ENCODE measurements at regions not wholly inside any gene's neighbourhood (a gene's known extent, or its start where the extent isn't known, plus 50 kb on each side); places are given as distances from the start of the nearest gene placed in this dataset.

- TF ChIP-seq, protein P1, sequence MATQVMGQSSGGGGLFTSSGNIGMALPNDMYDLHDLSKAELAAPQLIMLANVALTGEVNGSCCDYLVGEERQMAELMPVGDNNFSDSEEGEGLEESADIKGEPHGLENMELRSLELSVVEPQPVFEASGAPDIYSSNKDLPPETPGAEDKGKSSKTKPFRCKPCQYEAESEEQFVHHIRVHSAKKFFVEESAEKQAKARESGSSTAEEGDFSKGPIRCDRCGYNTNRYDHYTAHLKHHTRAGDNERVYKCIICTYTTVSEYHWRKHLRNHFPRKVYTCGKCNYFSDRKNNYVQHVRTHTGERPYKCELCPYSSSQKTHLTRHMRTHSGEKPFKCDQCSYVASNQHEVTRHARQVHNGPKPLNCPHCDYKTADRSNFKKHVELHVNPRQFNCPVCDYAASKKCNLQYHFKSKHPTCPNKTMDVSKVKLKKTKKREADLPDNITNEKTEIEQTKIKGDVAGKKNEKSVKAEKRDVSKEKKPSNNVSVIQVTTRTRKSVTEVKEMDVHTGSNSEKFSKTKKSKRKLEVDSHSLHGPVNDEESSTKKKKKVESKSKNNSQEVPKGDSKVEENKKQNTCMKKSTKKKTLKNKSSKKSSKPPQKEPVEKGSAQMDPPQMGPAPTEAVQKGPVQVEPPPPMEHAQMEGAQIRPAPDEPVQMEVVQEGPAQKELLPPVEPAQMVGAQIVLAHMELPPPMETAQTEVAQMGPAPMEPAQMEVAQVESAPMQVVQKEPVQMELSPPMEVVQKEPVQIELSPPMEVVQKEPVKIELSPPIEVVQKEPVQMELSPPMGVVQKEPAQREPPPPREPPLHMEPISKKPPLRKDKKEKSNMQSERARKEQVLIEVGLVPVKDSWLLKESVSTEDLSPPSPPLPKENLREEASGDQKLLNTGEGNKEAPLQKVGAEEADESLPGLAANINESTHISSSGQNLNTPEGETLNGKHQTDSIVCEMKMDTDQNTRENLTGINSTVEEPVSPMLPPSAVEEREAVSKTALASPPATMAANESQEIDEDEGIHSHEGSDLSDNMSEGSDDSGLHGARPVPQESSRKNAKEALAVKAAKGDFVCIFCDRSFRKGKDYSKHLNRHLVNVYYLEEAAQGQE (IDR thresholded peaks at IDR 0.05): no peak
- no peak for TF ChIP-seq JUND (IDR thresholded peaks at IDR 0.05)
- no peak for TF ChIP-seq MAX (IDR thresholded peaks at IDR 0.05)
These were observed 242.0 kb downstream of the TBXT start (continued) for GRCh38 chr6:165925474-165926156.

- H3K36me3 ChIP-seq (ENCODE audit: control insufficient read depth in 4 of 4, insufficient read depth in 3 of 4, low read depth in 1 of 4, low read length in 3 of 4): no peaks in the 10 kb centered on the region
- no peaks in the 10 kb centered on the region for H3K4me1 ChIP-seq (ENCODE audit: control insufficient read depth in 4 of 4, insufficient read depth in 4 of 4, low read length in 3 of 4)
- WGBS: 82% methylated on average over 6 of the region's 6 CpGs
- TF ChIP-seq HNF4G (IDR thresholded peaks at IDR 0.05): no peak
- TF ChIP-seq JUND (IDR thresholded peaks at IDR 0.05): no peak
- TF ChIP-seq RAD21 (IDR thresholded peaks at IDR 0.05): no peak
- no peak for TF ChIP-seq FOXA2 (IDR thresholded peaks at IDR 0.05)
- TF ChIP-seq NR2F2 (IDR thresholded peaks at IDR 0.05): no peak
- TF ChIP-seq, protein P2, sequence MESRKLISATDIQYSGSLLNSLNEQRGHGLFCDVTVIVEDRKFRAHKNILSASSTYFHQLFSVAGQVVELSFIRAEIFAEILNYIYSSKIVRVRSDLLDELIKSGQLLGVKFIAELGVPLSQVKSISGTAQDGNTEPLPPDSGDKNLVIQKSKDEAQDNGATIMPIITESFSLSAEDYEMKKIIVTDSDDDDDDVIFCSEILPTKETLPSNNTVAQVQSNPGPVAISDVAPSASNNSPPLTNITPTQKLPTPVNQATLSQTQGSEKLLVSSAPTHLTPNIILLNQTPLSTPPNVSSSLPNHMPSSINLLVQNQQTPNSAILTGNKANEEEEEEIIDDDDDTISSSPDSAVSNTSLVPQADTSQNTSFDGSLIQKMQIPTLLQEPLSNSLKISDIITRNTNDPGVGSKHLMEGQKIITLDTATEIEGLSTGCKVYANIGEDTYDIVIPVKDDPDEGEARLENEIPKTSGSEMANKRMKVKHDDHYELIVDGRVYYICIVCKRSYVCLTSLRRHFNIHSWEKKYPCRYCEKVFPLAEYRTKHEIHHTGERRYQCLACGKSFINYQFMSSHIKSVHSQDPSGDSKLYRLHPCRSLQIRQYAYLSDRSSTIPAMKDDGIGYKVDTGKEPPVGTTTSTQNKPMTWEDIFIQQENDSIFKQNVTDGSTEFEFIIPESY (IDR thresholded peaks at IDR 0.05): no peak
- TF ChIP-seq FOXA1 (IDR thresholded peaks at IDR 0.05): no peak
- H3K27ac ChIP-seq (ENCODE audit: low read depth in 1 of 2, low read length in 2 of 2): no peak overlapping the region
- peaks cover 0 to 3% (median 0%) of the 10 kb centered on the region in 4 donors for H3K27me3 ChIP-seq (ENCODE audit: control insufficient read depth in 4 of 4, insufficient read depth in 4 of 4, low read length in 3 of 4)
- no peaks in the 10 kb centered on the region for H3K9me3 ChIP-seq (ENCODE audit: control insufficient read depth in 4 of 4, low read length in 3 of 4)
- no peak overlapping the region for H3K4me3 ChIP-seq (ENCODE audit: low read depth in 1 of 3, low read length in 3 of 3)
- no peak overlapping the region for H3K9ac ChIP-seq (ENCODE audit: low read depth in 1 of 2, low read length in 2 of 2)
- DNase-seq (ENCODE audit: low spot score): no peak
These were observed 245.3 kb downstream of the TBXT start for GRCh38 chr6:165922309-165922794.

- Histone ChIP-seq H3K27ac (ENCODE audit: low read depth in 1 of 2, low read length in 2 of 2) (no peak overlapping the region), H3K9ac (ENCODE audit: low read depth in 1 of 2, low read length in 2 of 2) (no peak overlapping the region), H3K4me3 (ENCODE audit: low read depth in 1 of 3, low read length in 3 of 3) (no peak overlapping the region), H3K27me3 (ENCODE audit: control insufficient read depth in 4 of 4, insufficient read depth in 4 of 4, low read length in 3 of 4) (peaks cover 0 to 3% (median 0%) of the 10 kb centered on the region in 4 donors), H3K36me3 (ENCODE audit: control insufficient read depth in 4 of 4, insufficient read depth in 3 of 4, low read depth in 1 of 4, low read length in 3 of 4) (no peaks in the 10 kb centered on the region), H3K9me3 (ENCODE audit: control insufficient read depth in 4 of 4, low read length in 3 of 4) (no peaks in the 10 kb centered on the region), H3K4me1 (ENCODE audit: control insufficient read depth in 4 of 4, insufficient read depth in 4 of 4, low read length in 3 of 4) (no peaks in the 10 kb centered on the region)
- 61% methylated on average over 4 of the region's 4 CpGs for WGBS
- no peak for DNase-seq (ENCODE audit: low spot score)
- no peak for TF ChIP-seq GABPA (IDR thresholded peaks at IDR 0.05 in 1 of 2, conservative IDR thresholded peaks at IDR 0.05 in 1 of 2)
- no peak for TF ChIP-seq RAD21 (IDR thresholded peaks at IDR 0.05)
- TF ChIP-seq, protein P3, sequence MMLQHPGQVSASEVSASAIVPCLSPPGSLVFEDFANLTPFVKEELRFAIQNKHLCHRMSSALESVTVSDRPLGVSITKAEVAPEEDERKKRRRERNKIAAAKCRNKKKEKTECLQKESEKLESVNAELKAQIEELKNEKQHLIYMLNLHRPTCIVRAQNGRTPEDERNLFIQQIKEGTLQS (IDR thresholded peaks at IDR 0.05): no peak
- TF ChIP-seq FOXA2 (IDR thresholded peaks at IDR 0.05): no peak
- no peak for TF ChIP-seq SP1 (IDR thresholded peaks at IDR 0.05)
- TF ChIP-seq YY1 (IDR thresholded peaks at IDR 0.05): no peak
- TF ChIP-seq EGR1 (IDR thresholded peaks at IDR 0.05; ENCODE audit: low read depth in 2 of 2): no peak
- TF ChIP-seq, protein P1 (IDR thresholded peaks at IDR 0.05): no peak
- no peak for TF ChIP-seq HNF4G (IDR thresholded peaks at IDR 0.05)
- TF ChIP-seq FOXA1 (IDR thresholded peaks at IDR 0.05): no peak
- TF ChIP-seq, protein P2 (IDR thresholded peaks at IDR 0.05): no peak
- no peak for TF ChIP-seq HNF4A (conservative IDR thresholded peaks at IDR 0.05)
These were observed 246.6 kb downstream of the TBXT start for GRCh38 chr6:165920896-165921671.
